ENCODE measurements at regions not wholly inside any gene's neighbourhood (a gene's known extent, or its start where the extent isn't known, plus 50 kb on each side); places are given as distances from the start of the nearest gene placed in this dataset.

DNA sequence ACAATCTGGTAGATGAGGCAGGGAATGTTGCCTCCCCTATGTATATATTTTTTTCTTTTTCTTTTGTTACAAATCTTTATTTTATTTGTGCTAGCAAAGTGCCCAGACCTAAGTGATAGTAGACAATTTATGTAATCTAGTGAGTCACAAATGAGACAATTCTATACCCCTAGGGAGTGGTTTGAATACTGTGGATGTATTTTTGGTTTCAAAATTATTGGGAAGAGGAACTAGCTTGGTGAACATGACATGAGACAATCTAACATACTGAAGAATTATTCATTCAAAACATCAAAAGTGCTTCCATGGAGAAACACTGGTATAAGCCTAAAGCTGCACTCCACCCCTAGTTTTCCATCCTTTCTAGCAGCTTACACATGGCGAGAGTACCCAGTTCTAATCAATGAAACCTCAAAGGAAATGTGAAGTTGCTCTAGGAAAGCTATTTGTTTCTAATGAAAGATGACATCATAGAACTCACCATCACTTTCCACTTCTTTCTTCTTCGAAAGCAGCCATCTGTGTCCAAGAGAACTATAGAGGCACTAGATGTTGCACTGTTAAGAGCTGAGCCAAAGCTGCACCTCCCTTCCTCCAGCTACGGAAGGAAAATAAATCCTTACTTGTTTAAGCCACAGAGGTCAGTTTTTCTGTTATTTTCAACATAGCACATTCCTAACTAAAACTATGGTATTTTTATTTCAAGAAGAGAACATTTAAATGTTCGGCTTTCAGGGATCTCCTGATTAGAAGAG lies 764.6 kb downstream of the LTN1 start:
- TF ChIP-seq, protein P1, sequence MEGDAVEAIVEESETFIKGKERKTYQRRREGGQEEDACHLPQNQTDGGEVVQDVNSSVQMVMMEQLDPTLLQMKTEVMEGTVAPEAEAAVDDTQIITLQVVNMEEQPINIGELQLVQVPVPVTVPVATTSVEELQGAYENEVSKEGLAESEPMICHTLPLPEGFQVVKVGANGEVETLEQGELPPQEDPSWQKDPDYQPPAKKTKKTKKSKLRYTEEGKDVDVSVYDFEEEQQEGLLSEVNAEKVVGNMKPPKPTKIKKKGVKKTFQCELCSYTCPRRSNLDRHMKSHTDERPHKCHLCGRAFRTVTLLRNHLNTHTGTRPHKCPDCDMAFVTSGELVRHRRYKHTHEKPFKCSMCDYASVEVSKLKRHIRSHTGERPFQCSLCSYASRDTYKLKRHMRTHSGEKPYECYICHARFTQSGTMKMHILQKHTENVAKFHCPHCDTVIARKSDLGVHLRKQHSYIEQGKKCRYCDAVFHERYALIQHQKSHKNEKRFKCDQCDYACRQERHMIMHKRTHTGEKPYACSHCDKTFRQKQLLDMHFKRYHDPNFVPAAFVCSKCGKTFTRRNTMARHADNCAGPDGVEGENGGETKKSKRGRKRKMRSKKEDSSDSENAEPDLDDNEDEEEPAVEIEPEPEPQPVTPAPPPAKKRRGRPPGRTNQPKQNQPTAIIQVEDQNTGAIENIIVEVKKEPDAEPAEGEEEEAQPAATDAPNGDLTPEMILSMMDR (IDR thresholded peaks at IDR 0.05): no peak
- no peak for TF ChIP-seq POLR2A (IDR thresholded peaks at IDR 0.05)
